NCI-H1694 treated with DMSO at 0.1 percent for 48 hours (cell line): ENCODE measurements at regions not wholly inside any gene's neighbourhood (a gene's known extent, or its start where the extent isn't known, plus 50 kb on each side); places are given as distances from the start of the nearest gene placed in this dataset.

Source experiments
- DNase-seq: peaks from one replicate; lab custom pipeline; 2025; lab: John Stamatoyannopoulos, UW

GRCh38 chr5:12013351-12013750 is 109.1 kb upstream of the CTNND2 start:
- DNase-seq: peak; percentile 83

- DNase-seq: no peak
Measured at GRCh38 chr5:12003680-12004079, 99.4 kb upstream of the CTNND2 start.

GRCh38 chr5:11998397-11998796 is 94.2 kb upstream of the CTNND2 start:
- DNase-seq: no peak

GRCh38 chr5:11997942-11998341 is 93.7 kb upstream of the CTNND2 start:
- no peak for DNase-seq

- DNase-seq: no peak
Measured at GRCh38 chr5:11992518-11992917, 88.3 kb upstream of the CTNND2 start.

GRCh38 chr5:11985993-11986392 is 81.7 kb upstream of the CTNND2 start:
- DNase-seq: no peak

- no peak for DNase-seq
Measured at GRCh38 chr5:11984196-11984595, 80.0 kb upstream of the CTNND2 start.

GRCh38 chr5:11981986-11982385 is 77.7 kb upstream of the CTNND2 start:
- no peak for DNase-seq

- no peak for DNase-seq
Measured at GRCh38 chr5:11977904-11978303, 73.7 kb upstream of the CTNND2 start.

GRCh38 chr5:11973469-11973868 is 69.2 kb upstream of the CTNND2 start:
- no peak for DNase-seq

- no peak for DNase-seq
Measured at GRCh38 chr5:11963227-11963626, 59.0 kb upstream of the CTNND2 start.

- no peak for DNase-seq
Measured at GRCh38 chr5:11962122-11962521, 57.9 kb upstream of the CTNND2 start.

GRCh38 chr5:11958321-11958720 is 54.1 kb upstream of the CTNND2 start:
- no peak for DNase-seq

- DNase-seq: no peak
Measured at GRCh38 chr5:11955331-11955730, 51.1 kb upstream of the CTNND2 start.
